GM12878 (cell line): ENCODE measurements at regions not wholly inside any gene's neighbourhood (a gene's known extent, or its start where the extent isn't known, plus 50 kb on each side); places are given as distances from the start of the nearest gene placed in this dataset.

Experiments used
- ATF3 ChIP-seq: IDR thresholded peaks from 2 replicates; pipeline ENCODE4 v1.6.1; 2011; ENCODE audit warnings: low read depth, mild to moderate bottlenecking, low read length, moderate library complexity, borderline replicate concordance; ENCODE audit errors: extremely low read depth
- CEBPZ ChIP-seq: fragments of 150-350 bp; IDR thresholded peaks from 2 replicates; pipeline ENCODE4 v1.6.1; 2016; ENCODE audit warnings: low read depth, low read length
- EGR1 ChIP-seq, 2 experiments: IDR thresholded peaks; 1 replicate in 1 of 2; 2 replicates in 1 of 2; pipeline ENCODE4 v1.6.1; 2011 to 2012; ENCODE audit warnings: low read depth in 2 of 2, low read length in 2 of 2, borderline replicate concordance in 1 of 2, mild to moderate bottlenecking in 1 of 2, moderate library complexity in 1 of 2
- FOXK2 ChIP-seq: fragments of 450-650 bp; IDR thresholded peaks from 2 replicates; pipeline ENCODE4 v1.6.1; 2017; ENCODE audit warnings: mild to moderate bottlenecking, moderate library complexity
- IKZF2 ChIP-seq, 2 experiments: fragments of 450-650 bp; IDR thresholded peaks; 2 replicates each; pipeline ENCODE4 v1.6.1; 2017; ENCODE audit warnings: mild to moderate bottlenecking in 2 of 2, moderate library complexity in 2 of 2
- PML ChIP-seq: IDR thresholded peaks from 2 replicates; pipeline ENCODE4 v1.6.1; 2012; ENCODE audit warnings: low read length, inconsistent platforms
- RAD51 ChIP-seq: fragments of 450-650 bp; IDR thresholded peaks from 2 replicates; pipeline ENCODE4 v1.6.1; 2016; ENCODE audit warnings: moderate library complexity, mild to moderate bottlenecking, inconsistent platforms
- RCOR1 ChIP-seq: conservative IDR thresholded peaks from 2 replicates; pipeline ENCODE4 v1.6.1; 2012; ENCODE audit warnings: low read depth, low read length, improper control_type of control experiment
- SIX5 ChIP-seq: IDR thresholded peaks from 2 replicates; pipeline ENCODE4 v1.6.1; 2011; ENCODE audit warnings: mild to moderate bottlenecking, low read depth, low read length, moderate library complexity; ENCODE audit not compliant: severe bottlenecking
- SMAD5 ChIP-seq: IDR thresholded peaks from 2 replicates; pipeline ENCODE4 v1.6.1; 2016; ENCODE audit warnings: antibody characterized with exemption, low read depth
- TARDBP ChIP-seq: IDR thresholded peaks from 2 replicates; pipeline ENCODE4 v1.6.1; 2016; ENCODE audit warnings: borderline replicate concordance
- TCF7 ChIP-seq: IDR thresholded peaks from 2 replicates; pipeline ENCODE4 v1.6.1; 2014; ENCODE audit warnings: antibody characterized with exemption, borderline replicate concordance
- USF1 ChIP-seq: IDR thresholded peaks from 2 replicates; pipeline ENCODE4 v1.6.1; 2011; ENCODE audit warnings: borderline replicate concordance, low read depth, mild to moderate bottlenecking, moderate library complexity, mixed read lengths, low read length; ENCODE audit not compliant: insufficient read depth; ENCODE audit errors: extremely low read length
- YY1 ChIP-seq: IDR thresholded peaks from 2 replicates; pipeline ENCODE4 v1.6.1; 2011; ENCODE audit warnings: low read depth, mild to moderate bottlenecking, low read length
- ZNF217 ChIP-seq: fragments of 450-650 bp; IDR thresholded peaks from 2 replicates; pipeline ENCODE4 v1.6.1; 2017; ENCODE audit warnings: antibody characterized with exemption, mild to moderate bottlenecking
- ZNF592 ChIP-seq: fragments of 450-650 bp; IDR thresholded peaks from 2 replicates; pipeline ENCODE4 v1.6.1; 2017; ENCODE audit warnings: mild to moderate bottlenecking, moderate library complexity
- ZNF687 ChIP-seq: fragments of 450-650 bp; IDR thresholded peaks from 2 replicates; pipeline ENCODE4 v1.6.1; 2017; ENCODE audit warnings: mild to moderate bottlenecking, moderate library complexity

GRCh38 chr17:17416007-17416399 lies 60.8 kb upstream of the MED9 start (continued):
- no peak for TF ChIP-seq TCF7
- peak; percentile 58; the same call in 1 of the 2 replicates for TF ChIP-seq ATF3
- peak; percentile 69 for TF ChIP-seq USF1
- TF ChIP-seq YY1, result peak; percentile 52; the same call in 1 of the 2 replicates
- no peak for TF ChIP-seq TARDBP
- no peak for TF ChIP-seq CEBPZ
- peak; percentile 70; the same call in 1 of the 2 replicates for TF ChIP-seq RAD51
- no peak for TF ChIP-seq FOXK2
- no peak for TF ChIP-seq IKZF2 (IDR thresholded peaks at IDR 0.05)
- no peak for TF ChIP-seq SMAD5
- TF ChIP-seq ZNF217, result no peak
- TF ChIP-seq PML, result no peak
- TF ChIP-seq ZNF592, result no peak
- peak; percentile 78 for TF ChIP-seq SIX5
- TF ChIP-seq ZNF687, result no peak
- TF ChIP-seq EGR1 (IDR thresholded peaks at IDR 0.05; ENCODE audit: borderline replicate concordance in 1 of 2, low read depth in 2 of 2, low read length in 2 of 2), result no peak
- TF ChIP-seq RCOR1, result no peak
- TF ChIP-seq, all 136 proteins: peak for 8
